Brain microvascular endothelial cell (primary cell): ENCODE measurements at regions not wholly inside any gene's neighbourhood (a gene's known extent, or its start where the extent isn't known, plus 50 kb on each side); places are given as distances from the start of the nearest gene placed in this dataset.

ENCODE experiments used
- DNase-seq: peaks from one replicate; pipeline ENCODE4 v3.0.0-alpha.2; 2020
- H3K27ac ChIP-seq: fragments of 250-450 bp; sonication (Bioruptor Pico); 2 replicates; pipeline ENCODE4 v1.5.1; 2020; ENCODE audit warnings: mild to moderate bottlenecking, moderate library complexity
- H3K27me3 ChIP-seq: fragments of 250-450 bp; sonication (Bioruptor Pico); replicated peaks from 2 replicates; pipeline ENCODE4 v1.5.1; 2020; ENCODE audit warnings: mild to moderate bottlenecking
- H3K36me3 ChIP-seq: fragments of 250-450 bp; sonication (Bioruptor Pico); replicated peaks from 2 replicates; pipeline ENCODE4 v1.5.1; 2020; ENCODE audit warnings: mild to moderate bottlenecking
- H3K4me3 ChIP-seq: 2 replicates; pipeline ENCODE4 v1.5.1; 2011; ENCODE audit warnings: low read depth, mild to moderate bottlenecking, control low read depth, low read length, moderate library complexity
- CTCF ChIP-seq: IDR thresholded peaks from 2 replicates; pipeline ENCODE4 v1.5.1; 2011; ENCODE audit warnings: low read depth, mild to moderate bottlenecking, moderate library complexity, low read length, control low read depth, inconsistent platforms; ENCODE audit errors: missing control alignments
- in situ Hi-C: cut with HindIII; loops from 2 replicates; pipeline ENCODE4 v1.10.0; 2017; ENCODE audit warnings: low sequenced_read_pairs, low pct_ligation_motif_present

GRCh38 chr4:99763635-99764101 is 53.0 kb upstream of the DAPP1 start:
- peak; percentile 90 for DNase-seq
- no peak for TF ChIP-seq CTCF
- H3K27ac ChIP-seq, result no peak overlapping the region
- in situ Hi-C loops, result no loop called here
- H3K4me3 ChIP-seq, result no peak overlapping the region
- no peaks in the 10 kb centered on the region for H3K27me3 ChIP-seq
- H3K36me3 ChIP-seq, result no peaks in the 10 kb centered on the region

- H3K4me3 ChIP-seq, result no peak overlapping the region
- no peak overlapping the region for H3K27ac ChIP-seq
- in situ Hi-C loops, result no loop called here
- TF ChIP-seq CTCF, result no peak
- DNase-seq, result no peak
- H3K36me3 ChIP-seq, result no peaks in the 10 kb centered on the region
- H3K27me3 ChIP-seq, result no peaks in the 10 kb centered on the region
Observed at GRCh38 chr4:99762728-99763127, 53.9 kb upstream of the DAPP1 start.

GRCh38 chr4:99759988-99760387 is 56.6 kb upstream of the DAPP1 start:
- H3K36me3 ChIP-seq, result no peaks in the 10 kb centered on the region
- no peak for DNase-seq
- no peak overlapping the region for H3K4me3 ChIP-seq
- no peaks in the 10 kb centered on the region for H3K27me3 ChIP-seq
- no peak for TF ChIP-seq CTCF
- in situ Hi-C loops, result no loop called here
- H3K27ac ChIP-seq, result no peak overlapping the region

- no peak overlapping the region for H3K27ac ChIP-seq
- H3K27me3 ChIP-seq, result no peaks in the 10 kb centered on the region
- H3K36me3 ChIP-seq, result no peaks in the 10 kb centered on the region
- in situ Hi-C loops, result no loop called here
- H3K4me3 ChIP-seq, result no peak overlapping the region
- no peak for DNase-seq
- TF ChIP-seq CTCF, result no peak
Observed at GRCh38 chr4:99759346-99759984, 57.2 kb upstream of the DAPP1 start.

- in situ Hi-C loops, result no loop called here
- H3K27me3 ChIP-seq, result no peaks in the 10 kb centered on the region
- no peaks in the 10 kb centered on the region for H3K36me3 ChIP-seq
- peak overlapping the region; percentile 66 for H3K27ac ChIP-seq
- no peak overlapping the region for H3K4me3 ChIP-seq
- peak; percentile 37 for DNase-seq
- no peak for TF ChIP-seq CTCF
Observed at GRCh38 chr4:99755223-99755944, 61.2 kb upstream of the DAPP1 start.
